Fibroblast of lung (primary cell): ENCODE measurements at regions not wholly inside any gene's neighbourhood (a gene's known extent, or its start where the extent isn't known, plus 50 kb on each side); places are given as distances from the start of the nearest gene placed in this dataset.

Source experiments
- CTCF ChIP-seq, 2 donors: IDR thresholded peaks in 1 of 2; conservative IDR thresholded peaks in 1 of 2; 1 replicate in 1 of 2; 2 replicates in 1 of 2; pipeline ENCODE4 v1.5.1; 2011 to 2012; ENCODE audit warnings: low read length in 2 of 2, control low read depth in 1 of 2, inconsistent platforms in 1 of 2, low read depth in 1 of 2, mild to moderate bottlenecking in 1 of 2
- EZH2 ChIP-seq: IDR thresholded peaks from 2 replicates; pipeline ENCODE4 v1.5.1; 2012; ENCODE audit warnings: low read length, control low read depth, mild to moderate bottlenecking; ENCODE audit errors: missing control alignments

- TF ChIP-seq CTCF (conservative IDR thresholded peaks at IDR 0.05 in 1 of 2, IDR thresholded peaks at IDR 0.05 in 1 of 2; ENCODE audit: low read depth in 1 of 2, low read length in 2 of 2) (no peak), EZH2 (no peak)
Measured at GRCh38 chr4:175253184-175253902, 335.2 kb downstream of the ADAM29 start.
